Erythroblast (primary cell): ENCODE measurements at regions not wholly inside any gene's neighbourhood (a gene's known extent, or its start where the extent isn't known, plus 50 kb on each side); places are given as distances from the start of the nearest gene placed in this dataset.

ENCODE experiments used
- DNase-seq, 2 experiments: peaks; one replicate each; lab custom pipeline; 2025; lab: John Stamatoyannopoulos, UW
- GATA1 ChIP-seq: IDR thresholded peaks from 2 replicates; pipeline ENCODE4 v1.6.1; 2011; ENCODE audit warnings: low read depth, mild to moderate bottlenecking, control low read depth, low read length, moderate library complexity
- POLR2A ChIP-seq: IDR thresholded peaks from 2 replicates; pipeline ENCODE4 v1.6.1; 2011; ENCODE audit warnings: mild to moderate bottlenecking, low read length

GRCh38 chr12:93154096-93154728 lies 223.5 kb upstream of the NUDT4 start:
- TF ChIP-seq POLR2A (no peak), GATA1 (no peak)
- no peak for DNase-seq

- no peak for DNase-seq
- TF ChIP-seq GATA1: no peak
- TF ChIP-seq POLR2A: no peak
Observed at GRCh38 chr12:93154753-93155480, 222.8 kb upstream of the NUDT4 start.

GRCh38 chr12:93156086-93156716 lies 221.5 kb upstream of the NUDT4 start:
- DNase-seq: no peak
- TF ChIP-seq GATA1: no peak
- TF ChIP-seq POLR2A: no peak

GRCh38 chr12:93157279-93157678 lies 220.4 kb upstream of the NUDT4 start:
- TF ChIP-seq POLR2A (no peak), GATA1 (no peak)

GRCh38 chr12:93158065-93158843 lies 219.5 kb upstream of the NUDT4 start:
- no peak for DNase-seq
- TF ChIP-seq POLR2A (no peak), GATA1 (no peak)

More at GRCh38 chr12:93157279-93157678, 220.4 kb upstream of the NUDT4 start:
- DNase-seq: no peak

GRCh38 chr12:93163260-93164036 lies 214.3 kb upstream of the NUDT4 start:
- TF ChIP-seq POLR2A (no peak), GATA1 (no peak)
- DNase-seq: no peak

- TF ChIP-seq GATA1 (no peak), POLR2A (no peak)
- no peak for DNase-seq
Observed at GRCh38 chr12:93164103-93164880, 213.4 kb upstream of the NUDT4 start.

GRCh38 chr12:93165384-93165932 lies 212.3 kb upstream of the NUDT4 start:
- DNase-seq: no peak
- TF ChIP-seq GATA1 (no peak), POLR2A (no peak)

- TF ChIP-seq GATA1: no peak
- no peak for TF ChIP-seq POLR2A
- no peak for DNase-seq
Observed at GRCh38 chr12:93166541-93167307, 211.0 kb upstream of the NUDT4 start.

GRCh38 chr12:93167331-93167730 lies 210.4 kb upstream of the NUDT4 start:
- DNase-seq: no peak
- TF ChIP-seq POLR2A (no peak), GATA1 (no peak)

- no peak for TF ChIP-seq GATA1
- TF ChIP-seq POLR2A: no peak
- no peak for DNase-seq
Observed at GRCh38 chr12:93167841-93168492, 209.8 kb upstream of the NUDT4 start.
